NB4 (cell line): ENCODE measurements at regions not wholly inside any gene's neighbourhood (a gene's known extent, or its start where the extent isn't known, plus 50 kb on each side); places are given as distances from the start of the nearest gene placed in this dataset.

Experiments
- CTCF ChIP-seq: IDR thresholded peaks from one replicate; pipeline ENCODE4 v1.5.1; 2012; ENCODE audit warnings: low read depth, low read length
- MAX ChIP-seq: IDR thresholded peaks from 2 replicates; pipeline ENCODE4 v1.6.1; 2011; ENCODE audit warnings: low read depth, low read length
- MYC ChIP-seq: IDR thresholded peaks from 2 replicates; pipeline ENCODE4 v1.6.1; 2011; ENCODE audit warnings: low read depth, low read length
- POLR2A ChIP-seq: IDR thresholded peaks from 2 replicates; pipeline ENCODE4 v1.6.1; 2011; ENCODE audit warnings: mild to moderate bottlenecking; ENCODE audit not compliant: insufficient read length; ENCODE audit errors: extremely low read depth

- TF ChIP-seq CTCF (no peak), POLR2A (no peak), MAX (no peak), MYC (no peak)
Measured at GRCh38 chr10:118913825-118914224, 115.7 kb upstream of the NANOS1 start.
